Peyer's patch (tissue), 4 donors: ENCODE measurements at regions not wholly inside any gene's neighbourhood (a gene's known extent, or its start where the extent isn't known, plus 50 kb on each side); places are given as distances from the start of the nearest gene placed in this dataset.
"Not testable (repeated sequence)": the region's sequence is repeated elsewhere in the genome, so short reads cannot be mapped to it uniquely, and the experiment has no call there.

Source experiments
- DNase-seq, 3 donors: peaks; one replicate each; pipeline ENCODE4 v3.0.0-alpha.2; 2017 to 2019
- H3K27ac ChIP-seq, 4 donors: fragments of 200-600 bp; sonication (generic); one replicate each; pipeline ENCODE4 v1.5.1; 2016 to 2019
- H3K27me3 ChIP-seq, 2 donors: fragments of 200-600 bp; sonication (generic); one replicate each; pipeline ENCODE4 v1.5.1; 2019
- H3K36me3 ChIP-seq, 3 donors: fragments of 200-600 bp; sonication (generic); one replicate each; pipeline ENCODE4 v1.5.1; 2016 to 2019
- H3K4me1 ChIP-seq, 4 donors: fragments of 200-600 bp; sonication (generic); one replicate each; pipeline ENCODE4 v1.5.1; 2016 to 2019
- H3K4me3 ChIP-seq, 4 donors: fragments of 200-600 bp; sonication (generic); 1 replicate in 3 of 4; 2 replicates in 1 of 4; pipeline ENCODE4 v1.5.1; 2016 to 2019; ENCODE audit warnings: mild to moderate bottlenecking in 1 of 4
- H3K9me3 ChIP-seq, 4 donors: fragments of 200-600 bp; sonication (generic); one replicate each; pipeline ENCODE4 v1.5.1; 2016 to 2019; ENCODE audit warnings: mild to moderate bottlenecking in 1 of 4
- CTCF ChIP-seq, 6 experiments: fragments of 450-650 bp in 4 of 6; fragments of 200-600 bp in 2 of 6; sonication (generic) in 1 of 6; IDR thresholded peaks; one replicate each; pipeline ENCODE4 v1.5.1; 2017 to 2019; ENCODE audit warnings: antibody characterized with exemption in 6 of 6, mild to moderate bottlenecking in 3 of 6, moderate library complexity in 1 of 6
- POLR2A ChIP-seq, 2 donors: fragments of 450-650 bp; IDR thresholded peaks; one replicate each; pipeline ENCODE4 v1.5.1; 2017; ENCODE audit warnings: antibody characterized with exemption in 2 of 2, mild to moderate bottlenecking in 2 of 2, moderate library complexity in 2 of 2

DNA sequence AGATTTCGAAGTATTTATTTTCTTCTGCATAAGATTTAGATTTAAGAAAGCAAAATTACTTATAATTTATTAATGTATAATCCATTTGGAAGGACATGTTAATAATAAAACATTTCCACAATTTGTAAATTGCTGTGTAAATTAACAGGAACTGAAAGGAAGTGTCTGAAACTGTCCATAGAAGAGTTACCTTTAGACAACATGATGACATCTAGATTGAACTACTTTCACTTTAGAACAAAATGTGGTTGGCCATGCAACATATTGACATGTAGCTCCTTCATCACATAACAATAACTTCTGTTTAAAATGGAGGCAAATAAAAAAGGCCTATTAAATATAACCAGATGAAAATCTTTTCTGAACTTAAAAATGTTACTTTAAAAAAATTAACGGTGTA, 1849.5 kb upstream of the ACO1 start:
- TF ChIP-seq POLR2A (IDR thresholded peaks at IDR 0.05) (no peak), CTCF (IDR thresholded peaks at IDR 0.05) (no peak)

DNA sequence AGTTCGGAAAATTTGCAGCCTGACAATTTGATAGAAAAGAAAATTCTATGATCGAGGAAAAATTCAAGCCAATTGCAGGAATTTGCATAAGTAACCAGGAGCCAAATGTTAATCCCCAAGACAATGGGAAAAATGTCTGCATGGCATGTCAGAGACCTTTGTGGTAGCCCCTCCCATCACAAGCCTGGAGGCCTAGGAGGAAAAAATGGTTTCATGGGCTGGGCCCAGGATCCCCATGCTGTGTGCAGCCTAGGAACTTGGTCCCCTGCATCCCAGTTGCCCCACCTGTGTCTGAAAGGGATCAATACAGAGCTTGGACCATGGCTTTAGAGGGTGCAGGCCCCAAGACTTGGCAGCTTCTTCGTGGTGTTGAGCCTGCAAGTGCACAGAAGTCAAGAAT, 1847.9 kb upstream of the ACO1 start:
- no peaks in the 10 kb centered on the region for H3K27me3 ChIP-seq
- H3K9me3 ChIP-seq = no peaks in the 10 kb centered on the region
- no peaks in the 10 kb centered on the region for H3K4me1 ChIP-seq
- no peak for TF ChIP-seq CTCF (IDR thresholded peaks at IDR 0.05)
- no peak overlapping the region for H3K27ac ChIP-seq
- H3K36me3 ChIP-seq = no peaks in the 10 kb centered on the region
- no peak overlapping the region for H3K4me3 ChIP-seq
- no peak for DNase-seq

More for the DNA sequence above, 1849.5 kb upstream of the ACO1 start:
- no peak overlapping the region for H3K4me3 ChIP-seq
- no peaks in the 10 kb centered on the region for H3K9me3 ChIP-seq
- H3K36me3 ChIP-seq = no peaks in the 10 kb centered on the region
- DNase-seq = no peak
- no peaks in the 10 kb centered on the region for H3K4me1 ChIP-seq
- H3K27ac ChIP-seq = no peak overlapping the region
- no peaks in the 10 kb centered on the region for H3K27me3 ChIP-seq

GRCh38 chr9:30539696-30540095, 1844.7 kb upstream of the ACO1 start:
- not testable (repeated sequence) for H3K27me3 ChIP-seq, H3K36me3 ChIP-seq, DNase-seq, H3K9me3 ChIP-seq, H3K27ac ChIP-seq, H3K4me1 ChIP-seq, H3K4me3 ChIP-seq

GRCh38 chr9:30574355-30575151, 1809.9 kb upstream of the ACO1 start:
- no peak for DNase-seq
- Histone ChIP-seq H3K27me3 (no peaks in the 10 kb centered on the region), H3K27ac (no peak overlapping the region), H3K4me1 (no peaks in the 10 kb centered on the region), H3K4me3 (no peak overlapping the region), H3K36me3 (no peaks in the 10 kb centered on the region), H3K9me3 (no peaks in the 10 kb centered on the region)
- TF ChIP-seq CTCF (IDR thresholded peaks at IDR 0.05) (no peak), POLR2A (IDR thresholded peaks at IDR 0.05) (no peak)

DNA sequence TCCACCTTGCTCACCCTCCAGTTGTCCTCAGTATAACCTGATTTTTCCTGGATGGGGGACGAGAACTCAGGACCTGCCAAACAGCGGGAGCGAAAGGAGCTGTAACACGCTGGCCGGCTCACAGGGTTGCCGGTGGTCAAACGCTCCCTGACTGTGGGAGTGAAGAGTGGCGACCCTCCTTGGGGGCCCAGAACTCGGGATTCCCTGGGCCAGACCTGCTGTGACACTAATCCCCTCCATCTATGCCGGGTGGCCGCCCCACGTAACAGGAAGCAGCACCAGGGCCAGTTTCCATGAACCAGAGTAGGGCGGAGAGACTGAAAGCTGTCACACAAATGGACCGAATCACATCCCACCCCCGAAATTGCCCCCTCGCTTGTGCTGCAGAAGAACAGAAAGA, 1809.2 kb upstream of the ACO1 start:
- Histone ChIP-seq H3K4me1 (no peaks in the 10 kb centered on the region), H3K36me3 (no peaks in the 10 kb centered on the region), H3K9me3 (no peaks in the 10 kb centered on the region), H3K27ac (no peak overlapping the region), H3K4me3 (no peak overlapping the region), H3K27me3 (no peaks in the 10 kb centered on the region)
- no peak for DNase-seq
- TF ChIP-seq CTCF (IDR thresholded peaks at IDR 0.05) = no peak

DNA sequence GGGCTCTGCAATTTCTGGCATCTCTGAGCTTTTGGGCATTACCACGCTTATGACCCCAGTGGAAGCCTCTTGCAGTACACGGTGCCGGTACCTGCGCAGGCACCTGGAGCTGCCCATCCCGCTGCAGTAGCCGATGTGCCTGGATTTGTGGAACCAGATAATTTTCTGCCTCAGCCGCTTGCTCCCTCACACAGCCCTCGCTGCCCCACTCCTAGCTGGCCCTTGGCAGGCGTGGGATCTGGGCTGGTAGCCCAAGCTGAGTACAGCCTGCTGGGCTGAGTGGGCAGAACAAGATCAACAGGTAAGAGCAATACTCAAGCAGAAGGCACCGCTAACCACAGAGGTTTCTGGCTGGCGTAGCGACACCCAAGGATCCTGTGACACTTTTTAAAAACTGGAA, 1808.8 kb upstream of the ACO1 start:
- no peaks in the 10 kb centered on the region for H3K27me3 ChIP-seq
- TF ChIP-seq CTCF (IDR thresholded peaks at IDR 0.05) (no peak), POLR2A (IDR thresholded peaks at IDR 0.05) (no peak)
- no peaks in the 10 kb centered on the region for H3K36me3 ChIP-seq
- no peak overlapping the region for H3K4me3 ChIP-seq
- H3K4me1 ChIP-seq = no peaks in the 10 kb centered on the region
- H3K9me3 ChIP-seq = no peaks in the 10 kb centered on the region
- DNase-seq = no peak
- H3K27ac ChIP-seq = no peak overlapping the region
